SK-N-SH treated with all-trans-retinoic acid at 6 μM for 48 hours (cell line): ENCODE measurements at regions not wholly inside any gene's neighbourhood (a gene's known extent, or its start where the extent isn't known, plus 50 kb on each side); places are given as distances from the start of the nearest gene placed in this dataset.

ENCODE experiments used
- CREB5 ChIP-seq: fragments of 250-450 bp; sonication (Bioruptor Pico); IDR thresholded peaks from 2 replicates; pipeline ENCODE4 v1.5.1; 2020; ENCODE audit warnings: low read depth, mild to moderate bottlenecking, moderate library complexity
- ISL1 ChIP-seq: fragments of 250-450 bp; sonication (Bioruptor Pico); IDR thresholded peaks from 2 replicates; pipeline ENCODE4 v2.1.2; 2022; ENCODE audit warnings: mild to moderate bottlenecking, moderate library complexity
- OSR1 ChIP-seq: fragments of 250-450 bp; sonication (Bioruptor Pico); IDR thresholded peaks from 2 replicates; pipeline ENCODE4 v1.8.0; 2022; ENCODE audit warnings: moderate library complexity, mild to moderate bottlenecking, inconsistent platforms
- PATZ1 ChIP-seq: fragments of 250-450 bp; sonication (Bioruptor Pico); IDR thresholded peaks from 2 replicates; pipeline ENCODE4 v1.8.0; 2020; ENCODE audit warnings: mild to moderate bottlenecking, moderate library complexity, borderline replicate concordance
- PPARA ChIP-seq: fragments of 250-450 bp; sonication (Bioruptor Pico); IDR thresholded peaks from 2 replicates; pipeline ENCODE4 v1.5.0; 2020; ENCODE audit warnings: mild to moderate bottlenecking, borderline replicate concordance
- ZC3H10 ChIP-seq: fragments of 250-450 bp; sonication (Bioruptor Pico); IDR thresholded peaks from 2 replicates; pipeline ENCODE4 v1.5.1; 2021; ENCODE audit warnings: mild to moderate bottlenecking, moderate library complexity
- ZNF70 ChIP-seq: fragments of 450-650 bp; formaldehyde crosslinking; IDR thresholded peaks from 2 replicates; pipeline ENCODE4 v1.5.0; 2020; ENCODE audit warnings: mild to moderate bottlenecking, moderate library complexity

GRCh38 chr12:89069431-89069830 lies 282.9 kb downstream of the DUSP6 start:
- TF ChIP-seq CREB5 (CRISPR knock-in tag) (no peak), ZC3H10 (CRISPR knock-in tag) (no peak), PPARA (CRISPR knock-in tag) (no peak), ZNF70 (CRISPR knock-in tag) (no peak), PATZ1 (no peak), ISL1 (CRISPR knock-in tag) (no peak), OSR1 (CRISPR knock-in tag) (no peak)
